Middle frontal gyrus (tissue), 1 donor: ENCODE measurements at regions not wholly inside any gene's neighbourhood (a gene's known extent, or its start where the extent isn't known, plus 50 kb on each side); places are given as distances from the start of the nearest gene placed in this dataset.
"Not testable (repeated sequence)": the region's sequence is repeated elsewhere in the genome, so short reads cannot be mapped to it uniquely, and the experiment has no call there.

Experiments
- DNase-seq: peaks from one replicate; pipeline ENCODE4 v3.0.0-alpha.2; 2015; ENCODE audit warnings: low spot score; ENCODE audit errors: extremely low spot score

DNA sequence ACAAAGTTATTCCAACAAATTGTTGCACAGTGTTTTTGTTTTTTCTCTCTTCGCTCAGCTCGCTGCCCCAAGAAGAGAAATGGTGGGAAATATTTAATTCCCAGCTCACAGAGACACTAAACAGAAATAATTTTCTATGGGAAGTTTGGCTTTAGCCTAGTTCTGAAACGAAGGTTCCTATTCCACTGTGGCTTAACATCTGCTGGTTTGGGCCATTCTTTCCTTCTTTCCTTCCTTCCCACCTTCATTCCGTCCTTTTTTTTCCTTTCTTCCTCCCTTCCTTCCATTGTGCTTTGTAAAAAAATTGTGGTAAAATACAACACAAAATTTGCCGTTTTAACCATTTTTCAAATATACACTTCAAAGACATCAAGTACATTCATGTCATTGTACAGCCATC lies 393.5 kb upstream of the SOX9 start:
- no peak for DNase-seq

DNA sequence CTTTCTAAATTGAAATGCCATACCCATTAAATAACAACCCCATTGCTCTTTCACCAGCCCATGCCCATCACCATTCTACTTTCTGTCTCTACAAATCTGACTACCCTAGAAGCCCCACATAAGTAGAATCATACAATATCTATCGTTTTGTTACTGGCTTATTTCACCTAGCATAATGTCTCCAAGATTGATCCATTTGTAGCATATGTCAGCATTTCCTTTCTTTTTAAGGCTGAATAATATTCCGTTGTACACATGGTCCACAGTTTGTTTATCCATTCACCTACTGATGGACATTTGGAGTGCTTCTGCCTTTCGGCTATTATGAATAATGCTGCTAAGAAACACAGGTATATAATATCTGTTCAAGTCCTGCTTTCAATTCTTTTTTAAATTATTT lies 393.1 kb upstream of the SOX9 start:
- no peak for DNase-seq

DNA sequence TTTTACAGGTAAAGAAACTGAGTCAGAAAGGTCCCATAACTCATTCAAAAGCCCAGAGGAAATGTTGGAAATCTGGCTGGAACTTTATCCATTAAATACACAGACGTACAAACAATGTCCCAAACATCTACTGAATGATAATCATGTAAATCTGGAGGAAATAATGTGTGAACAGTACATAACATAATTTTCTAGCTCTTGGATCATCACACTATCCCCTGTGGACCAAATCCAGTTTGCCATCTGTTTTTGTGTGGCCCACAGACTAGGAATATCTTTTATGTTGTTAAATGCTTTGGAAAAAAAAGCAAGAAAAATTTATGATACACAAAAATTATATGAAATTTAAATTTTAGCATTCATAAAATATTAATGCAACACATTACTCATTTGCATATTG lies 389.9 kb upstream of the SOX9 start:
- no peak for DNase-seq

DNA sequence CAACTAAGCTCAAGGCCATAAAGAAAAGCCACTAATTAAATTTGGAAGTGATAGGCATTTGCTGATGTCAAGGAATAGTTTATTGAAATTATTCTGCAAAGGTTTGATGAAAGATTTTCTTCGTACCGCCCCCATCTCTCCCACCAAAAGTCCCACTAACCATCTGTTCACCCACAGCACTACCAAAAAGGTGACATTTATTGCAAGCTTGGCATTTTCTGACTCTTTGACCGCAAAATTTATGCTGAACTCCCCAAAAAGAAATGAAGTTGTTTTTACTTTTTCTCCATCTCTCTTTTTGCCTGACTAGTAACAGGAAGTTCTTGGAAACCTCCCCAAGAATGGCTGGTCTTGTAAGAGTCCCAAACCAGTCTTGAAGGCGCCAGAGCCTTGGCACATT lies 384.9 kb upstream of the SOX9 start:
- DNase-seq, result no peak

DNA sequence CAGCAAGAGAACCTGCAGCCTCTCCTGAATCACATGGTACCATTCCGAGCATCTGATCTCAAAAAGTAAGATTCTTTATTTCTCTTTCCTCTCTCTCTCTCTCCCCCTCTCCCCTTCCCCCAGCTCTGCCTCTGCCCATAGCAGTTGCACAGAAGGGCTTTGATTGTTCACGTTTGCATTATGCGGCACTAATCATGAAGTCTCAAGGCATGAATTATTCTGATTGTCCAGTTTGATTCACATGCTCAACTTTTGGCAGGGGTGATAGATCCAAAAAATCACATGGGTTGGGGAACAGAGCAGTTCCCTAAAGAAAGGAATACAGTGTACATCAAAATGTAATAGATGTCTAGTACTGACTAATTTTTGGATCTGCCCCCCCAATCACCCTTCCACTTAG lies 380.0 kb upstream of the SOX9 start:
- DNase-seq, result no peak

DNA sequence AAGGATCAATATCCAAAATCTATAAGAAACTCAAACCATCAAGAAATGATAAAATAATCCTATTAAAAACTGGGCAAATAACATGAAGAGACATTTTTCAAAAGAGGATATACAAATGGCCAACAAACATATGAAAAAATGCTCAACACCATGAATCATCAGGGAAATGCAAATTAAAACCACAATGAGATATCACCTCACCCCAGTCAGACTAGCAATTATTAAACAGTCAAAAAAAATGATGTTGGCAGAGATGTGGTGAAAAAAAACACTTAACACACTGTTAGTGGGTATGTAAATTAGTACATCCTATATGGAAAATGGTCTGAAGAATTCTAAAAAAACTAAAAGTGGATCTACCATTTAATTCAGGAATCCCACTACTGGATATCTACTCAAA lies 379.0 kb upstream of the SOX9 start:
- no peak for DNase-seq

DNA sequence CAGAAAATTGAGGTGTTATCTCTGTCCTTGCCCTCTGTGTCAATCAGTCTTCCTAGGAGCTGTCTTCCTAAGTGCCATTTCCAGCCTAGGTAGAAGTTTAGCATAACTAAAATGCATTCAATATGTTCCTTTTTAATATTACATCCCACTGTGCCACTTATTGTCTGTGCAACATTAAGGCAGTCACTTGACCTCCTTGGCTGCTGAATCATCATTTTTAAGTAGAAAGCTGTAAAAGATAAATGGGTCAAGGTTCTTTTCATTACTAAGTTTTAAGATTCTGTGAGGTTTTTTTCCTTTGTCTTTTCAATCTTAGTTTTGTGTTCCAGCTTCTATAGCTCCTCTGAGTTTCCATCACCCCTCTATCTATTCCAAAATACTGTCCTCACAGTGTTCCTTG lies 371.9 kb upstream of the SOX9 start:
- no peak for DNase-seq

DNA sequence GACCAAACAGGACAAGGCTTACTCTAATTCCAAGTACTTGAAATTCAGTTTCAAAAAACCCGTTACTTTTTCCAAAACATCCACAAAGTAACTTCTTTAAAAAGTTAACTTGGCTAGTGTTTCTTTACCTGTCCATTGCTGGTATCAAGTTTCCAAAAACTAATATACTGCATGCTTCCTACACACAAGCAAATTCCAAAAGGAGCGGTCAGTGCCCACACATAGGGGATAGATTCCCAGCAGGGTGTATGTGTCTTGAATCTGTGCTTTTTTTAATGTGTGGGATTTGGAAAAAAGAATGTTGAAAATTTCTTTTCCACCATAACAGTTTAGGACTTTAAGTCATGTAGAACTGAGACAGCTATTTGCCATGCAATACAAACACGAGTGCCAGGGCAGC lies 367.8 kb upstream of the SOX9 start:
- no peak for DNase-seq

DNA sequence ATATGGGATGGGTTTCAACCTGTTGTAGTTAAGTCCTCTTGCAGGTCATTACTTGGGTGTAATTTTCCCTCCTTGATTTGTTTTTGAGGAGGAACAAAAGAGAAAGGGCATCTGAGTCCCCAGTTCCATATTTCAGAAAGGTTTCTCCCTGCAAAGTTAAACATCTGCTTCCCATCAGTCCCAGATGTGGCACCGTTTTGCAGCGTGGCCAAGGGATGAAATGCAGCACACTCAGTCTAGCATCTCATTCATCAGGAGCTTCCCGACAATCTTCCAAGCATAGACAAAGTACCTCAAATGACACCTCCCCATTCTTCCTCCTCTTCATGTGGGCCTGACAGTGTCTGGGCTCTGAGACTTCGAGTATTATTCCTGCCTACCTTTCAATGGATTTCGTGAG lies 363.7 kb upstream of the SOX9 start:
- DNase-seq, result no peak

DNA sequence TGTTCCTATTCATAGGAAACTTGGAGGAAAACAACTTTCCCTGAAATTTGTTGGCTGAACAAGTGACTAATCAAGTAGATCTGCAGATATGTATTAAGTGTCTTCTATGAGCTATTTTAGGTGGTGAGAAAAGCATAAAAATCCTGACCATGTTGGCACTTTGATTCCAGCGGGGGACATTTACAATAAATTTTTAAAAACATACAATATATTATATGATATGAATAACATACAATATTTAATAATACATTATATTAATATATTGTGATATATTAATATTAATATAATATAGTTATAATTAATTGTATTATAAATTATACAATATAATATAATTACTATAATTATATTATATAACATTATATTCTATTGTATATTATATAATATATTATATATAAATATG lies 362.9 kb upstream of the SOX9 start:
- no peak for DNase-seq

DNA sequence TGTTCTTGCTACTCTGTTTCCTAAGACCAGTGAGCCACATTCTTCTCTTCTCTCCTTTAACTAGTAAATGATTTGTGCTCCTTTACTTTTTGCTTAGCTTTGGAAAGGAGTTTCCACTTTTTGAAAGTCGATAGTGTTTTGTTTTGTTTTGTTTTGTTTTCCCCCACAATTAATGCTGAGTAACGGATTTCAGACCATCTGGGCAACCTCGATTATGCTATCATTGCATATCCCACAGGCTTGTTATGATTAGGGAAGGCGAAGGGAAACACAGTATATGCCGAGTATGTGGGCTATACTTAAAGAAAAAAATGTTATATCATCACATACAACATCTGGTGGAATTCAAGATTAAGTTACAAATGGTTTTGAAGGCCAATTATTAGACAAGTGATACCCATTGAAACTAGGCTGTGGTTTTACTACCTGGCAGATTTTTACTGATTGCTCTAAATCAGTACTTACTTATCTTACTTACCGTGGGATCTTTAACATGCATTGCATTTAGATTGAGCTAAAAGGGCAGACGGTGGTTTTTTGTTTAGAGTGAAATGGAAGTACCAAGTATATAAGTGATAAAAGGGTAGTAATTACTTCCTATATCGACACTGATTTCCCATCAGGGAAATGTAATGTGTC lies 361.3 kb upstream of the SOX9 start:
- no peak for DNase-seq

DNA sequence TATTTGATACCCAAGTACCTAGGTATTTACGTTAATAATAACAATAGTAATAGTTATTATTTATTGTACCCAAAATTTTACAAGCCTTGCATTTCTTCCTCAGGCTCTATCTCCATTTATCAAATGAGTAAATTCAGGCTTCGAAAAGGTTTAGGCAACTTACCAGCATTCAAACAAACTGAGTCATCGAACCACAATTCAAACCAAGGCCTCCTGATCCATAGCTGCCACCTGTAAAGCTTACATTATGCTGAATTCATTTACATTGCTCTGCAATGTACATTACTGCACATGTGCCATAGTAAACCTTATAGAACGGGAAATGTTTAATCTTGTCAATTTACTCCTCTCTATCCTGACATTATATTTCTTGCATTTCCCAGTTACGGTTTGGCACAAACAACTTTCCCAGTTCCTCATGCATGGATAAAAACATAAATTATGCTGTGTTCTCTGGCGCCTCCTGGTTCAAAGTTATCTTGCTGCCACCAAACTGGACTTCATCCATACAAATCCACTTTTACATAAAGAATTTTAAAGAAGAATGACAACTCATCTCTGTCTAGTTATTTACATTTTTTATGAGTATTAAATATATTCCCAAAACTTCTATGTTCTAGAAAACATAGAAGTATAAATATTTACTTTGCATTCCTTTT lies 360.6 kb upstream of the SOX9 start:
- DNase-seq, result no peak

DNA sequence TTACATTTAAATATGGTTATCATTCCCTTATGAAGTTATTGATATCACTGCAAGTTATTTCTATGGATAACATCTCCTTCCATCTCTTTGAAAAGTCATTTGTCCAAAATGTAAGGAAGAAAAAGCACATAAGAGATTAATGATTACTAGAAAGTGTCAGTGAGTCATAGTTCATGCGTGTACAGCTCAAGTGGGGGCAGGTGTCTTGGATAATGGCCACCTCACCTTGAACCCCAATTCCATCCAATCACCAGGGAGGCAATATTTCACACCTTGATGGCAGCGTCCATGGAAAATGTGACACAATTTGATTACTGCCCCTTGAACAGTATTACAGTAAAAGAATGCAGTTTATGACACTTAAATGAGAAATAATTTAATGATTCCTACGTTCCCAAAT lies 358.3 kb upstream of the SOX9 start:
- no peak for DNase-seq

DNA sequence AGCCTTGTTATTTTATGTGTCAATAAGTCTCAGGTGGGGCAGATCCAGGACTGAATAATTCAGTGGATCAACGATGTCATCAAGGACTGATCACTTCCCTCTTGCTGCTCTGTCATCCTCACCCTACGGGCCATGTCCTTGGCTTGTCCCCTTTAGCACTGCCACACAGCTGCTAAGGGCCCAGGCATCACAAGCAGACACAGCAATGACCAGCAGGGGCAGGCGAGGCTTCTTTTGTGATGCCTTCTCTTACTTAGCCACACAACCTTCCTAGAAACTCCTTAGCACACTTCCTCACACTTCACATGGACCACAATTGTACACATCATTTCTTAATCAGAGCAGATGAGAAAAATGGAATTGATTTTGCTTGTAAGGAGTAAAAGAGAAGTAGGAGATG lies 356.3 kb upstream of the SOX9 start:
- no peak for DNase-seq

DNA sequence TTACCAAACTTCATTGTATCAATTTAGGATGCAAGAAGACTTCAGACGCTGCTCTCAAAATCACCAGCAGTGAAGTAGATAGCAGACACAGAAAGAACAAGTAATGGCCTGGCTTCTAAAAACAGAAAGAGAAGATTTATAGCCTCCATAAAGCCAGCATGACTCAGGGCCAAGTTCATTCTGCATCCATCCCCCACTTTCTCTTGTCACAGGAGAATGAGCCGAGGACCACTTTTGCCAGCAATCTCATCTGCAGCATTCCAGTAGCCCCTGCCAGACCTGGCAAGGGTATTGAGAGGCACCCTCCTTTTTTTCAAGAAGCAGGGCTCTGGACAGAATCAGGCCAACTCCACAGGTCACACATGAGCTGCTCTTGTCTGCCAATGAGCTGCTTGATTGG lies 355.4 kb upstream of the SOX9 start:
- DNase-seq, result no peak

DNA sequence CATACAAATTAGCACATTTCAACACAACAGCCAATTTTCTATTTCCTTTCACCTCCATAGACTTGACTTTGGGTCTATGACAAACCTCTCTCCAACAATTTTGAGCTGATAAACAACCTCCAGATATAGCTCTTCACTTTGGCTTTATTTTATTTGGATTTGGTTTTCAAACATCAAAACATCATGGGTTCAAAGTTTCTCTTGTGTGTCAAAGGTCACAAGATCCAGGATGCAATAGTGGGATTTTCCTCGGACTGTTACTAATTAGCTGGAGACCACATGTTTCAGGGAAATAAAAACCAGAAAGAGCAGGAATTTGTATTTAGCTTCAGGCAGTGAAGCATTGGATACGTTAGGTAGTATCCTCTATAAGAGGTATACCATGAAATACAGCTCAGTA lies 351.0 kb upstream of the SOX9 start:
- no peak for DNase-seq

DNA sequence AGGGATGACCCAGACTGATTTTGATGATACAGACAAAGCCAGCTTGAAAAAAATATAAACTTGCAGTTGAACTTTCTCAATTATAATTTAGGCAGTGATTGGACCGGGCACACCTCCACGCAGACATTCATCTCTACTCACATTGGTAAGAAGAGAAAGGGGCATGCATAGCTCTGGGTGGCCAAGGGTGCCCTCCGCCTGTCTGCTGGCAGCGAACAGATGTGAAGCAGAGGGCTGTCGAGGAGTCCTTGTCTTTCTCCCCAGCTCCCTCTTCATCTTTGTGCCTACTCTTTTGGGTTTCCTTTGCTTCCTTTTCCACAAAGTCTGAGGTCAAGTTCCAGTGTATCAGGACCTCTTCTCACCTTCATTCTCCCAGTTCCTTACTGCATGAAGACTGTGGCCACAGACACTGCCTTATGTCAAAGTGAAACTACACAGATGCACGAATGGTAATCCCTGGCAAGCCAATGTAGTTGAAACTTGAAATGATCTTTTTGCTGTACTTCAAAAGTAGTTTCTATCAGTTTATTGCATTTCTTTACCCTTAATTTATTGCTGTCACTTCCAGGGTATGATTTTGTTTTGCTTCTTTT lies 343.7 kb upstream of the SOX9 start:
- DNase-seq, result no peak

DNA sequence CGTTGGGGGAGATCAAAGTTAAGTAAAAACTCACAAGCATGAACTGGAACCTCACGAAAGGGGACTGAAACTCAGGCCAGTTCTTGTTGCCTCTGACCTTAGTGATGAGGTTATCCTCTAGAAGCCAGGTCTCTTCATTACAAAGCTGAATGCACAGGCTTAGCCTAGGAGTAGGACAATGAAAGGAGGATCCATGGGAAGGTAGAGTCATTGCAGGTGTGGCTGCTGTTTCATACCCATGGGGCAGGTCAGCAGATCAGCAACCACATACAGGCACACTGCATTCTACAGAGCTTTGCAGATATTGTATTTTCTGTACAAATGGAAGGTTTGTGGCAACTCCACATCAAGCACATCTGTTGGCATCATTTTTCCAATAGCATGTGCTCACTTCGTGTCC lies 341.3 kb upstream of the SOX9 start:
- no peak for DNase-seq

DNA sequence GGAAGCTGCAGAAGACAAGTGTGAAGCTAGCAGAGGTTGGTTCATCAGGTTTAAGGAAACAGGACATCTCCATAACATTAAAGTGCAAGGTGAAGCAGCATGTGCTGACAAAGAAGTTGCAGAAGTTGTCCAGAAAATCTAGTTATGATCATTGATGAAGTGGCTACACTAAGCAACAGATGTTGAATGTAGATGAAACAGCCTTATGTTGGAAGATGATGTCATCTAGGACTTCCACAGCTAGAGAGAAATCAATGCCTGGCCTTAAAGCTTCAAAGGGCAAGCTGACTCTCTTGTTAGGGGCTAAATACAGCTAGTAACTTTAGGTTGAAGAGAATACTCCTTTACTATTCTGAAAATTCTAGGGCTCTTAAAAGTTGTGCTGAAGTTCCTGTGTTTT lies 340.2 kb upstream of the SOX9 start:
- DNase-seq, result no peak

DNA sequence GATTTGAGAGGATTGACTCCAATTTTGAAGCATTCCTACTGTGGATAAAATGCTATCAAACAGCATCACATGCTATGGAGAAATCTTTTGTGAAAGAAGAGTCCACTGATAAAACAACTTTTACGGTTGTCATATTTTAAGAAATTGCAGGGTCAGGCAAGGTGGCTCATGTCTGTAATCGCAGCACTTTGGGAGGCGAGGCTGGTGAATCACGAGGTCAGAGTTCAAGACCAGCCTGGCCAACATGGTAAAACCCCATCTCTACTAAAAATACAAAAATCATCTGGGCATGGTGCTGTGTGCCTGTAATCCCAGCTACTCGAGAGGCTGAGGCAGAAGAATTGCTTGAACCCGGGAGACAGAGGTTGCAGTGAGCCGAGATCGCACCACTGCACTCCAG lies 338.8 kb upstream of the SOX9 start:
- DNase-seq, result not testable (repeated sequence)

DNA sequence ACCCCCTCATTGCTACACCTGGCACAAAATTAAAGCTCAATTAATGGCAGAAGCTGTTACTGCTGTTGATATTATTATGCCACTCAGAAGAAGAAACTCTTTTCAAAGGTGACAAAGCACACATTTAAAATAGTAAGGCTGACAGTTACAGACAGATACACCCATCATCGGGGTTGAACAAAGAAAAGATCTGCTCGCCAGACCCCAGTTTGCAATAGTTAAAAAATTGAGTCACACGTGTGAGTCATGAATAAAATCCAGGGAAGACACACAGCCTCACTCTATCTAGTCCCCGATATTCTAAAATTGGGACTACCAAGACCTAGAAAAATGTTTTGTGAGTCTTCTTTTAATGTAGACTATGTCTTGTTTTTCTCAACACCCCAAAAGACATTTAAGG lies 330.0 kb upstream of the SOX9 start:
- no peak for DNase-seq

DNA sequence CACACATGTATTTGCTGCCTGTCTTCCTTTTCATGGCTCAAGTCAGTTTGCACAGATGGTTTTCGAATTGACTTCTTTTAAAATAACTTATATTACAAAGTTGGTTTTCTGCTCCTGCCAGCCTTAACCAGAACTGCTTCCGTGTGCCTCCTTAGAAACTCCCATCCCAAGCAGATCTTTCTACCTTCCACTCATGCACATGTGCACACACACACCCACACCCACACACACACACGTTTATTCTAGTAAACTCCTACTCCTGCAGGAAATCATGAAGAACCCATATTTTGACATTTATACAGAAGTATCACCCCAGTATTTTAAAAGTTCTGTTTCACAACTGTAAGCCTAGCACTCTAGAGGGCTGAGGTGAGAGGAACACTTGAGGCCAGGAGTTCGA lies 329.5 kb upstream of the SOX9 start:
- DNase-seq, result no peak

DNA sequence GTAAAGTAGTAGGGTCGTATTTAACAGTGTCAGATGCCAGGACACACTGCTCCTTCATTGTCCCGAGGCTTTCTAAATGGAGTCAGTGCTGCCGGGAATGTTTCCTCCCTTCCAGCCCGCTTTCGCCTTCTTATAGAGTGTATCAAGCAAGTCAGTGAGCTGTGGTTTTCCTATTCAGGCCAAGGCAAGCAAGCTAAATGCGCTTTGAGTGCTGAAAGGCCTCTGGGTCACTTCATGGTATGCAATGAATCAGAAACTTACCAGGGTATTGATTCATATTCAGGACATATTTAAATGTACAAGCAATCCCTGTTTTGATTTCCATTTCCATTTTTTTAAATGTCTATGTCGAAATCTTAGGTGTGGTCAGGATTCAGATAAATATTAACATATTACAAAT lies 327.9 kb upstream of the SOX9 start:
- no peak for DNase-seq
